Hepatocyte (in vitro differentiated cells): ENCODE measurements at regions not wholly inside any gene's neighbourhood (a gene's known extent, or its start where the extent isn't known, plus 50 kb on each side); places are given as distances from the start of the nearest gene placed in this dataset.

Experiments used
- DNase-seq: peaks from one replicate; pipeline ENCODE4 v3.0.0-alpha.2; 2016; ENCODE audit warnings: low spot score
- H2AFZ ChIP-seq: fragments of 200-600 bp; sonication (generic); 2 replicates; pipeline ENCODE4 v1.6.0; 2016; ENCODE audit warnings: antibody characterized with exemption, mild to moderate bottlenecking
- H3K27ac ChIP-seq: fragments of 200-600 bp; sonication (generic); 2 replicates; pipeline ENCODE4 v1.5.1; 2016; ENCODE audit warnings: mild to moderate bottlenecking
- H3K27me3 ChIP-seq: fragments of 200-600 bp; sonication (generic); 2 replicates; pipeline ENCODE4 v1.6.1; 2016
- H3K36me3 ChIP-seq: fragments of 200-600 bp; sonication (generic); replicated peaks from 2 replicates; pipeline ENCODE4 v1.5.1; 2016; ENCODE audit warnings: low read depth; ENCODE audit not compliant: insufficient read depth
- H3K4me1 ChIP-seq: fragments of 200-600 bp; sonication (generic); 2 replicates; pipeline ENCODE4 v1.5.1; 2016; ENCODE audit warnings: mild to moderate bottlenecking, moderate library complexity; ENCODE audit not compliant: insufficient read depth
- H3K4me2 ChIP-seq: fragments of 200-600 bp; sonication (generic); 2 replicates; pipeline ENCODE4 v1.6.0; 2016
- H3K4me3 ChIP-seq: fragments of 200-600 bp; sonication (generic); 2 replicates; pipeline ENCODE4 v1.5.1; 2016; ENCODE audit warnings: mild to moderate bottlenecking
- H3K79me2 ChIP-seq: fragments of 200-600 bp; sonication (generic); 2 replicates; pipeline ENCODE4 v1.6.0; 2017; ENCODE audit warnings: mild to moderate bottlenecking
- H3K9me2 ChIP-seq: fragments of 200-600 bp; sonication (generic); replicated peaks from 2 replicates; pipeline ENCODE4 v1.6.0; 2017; ENCODE audit warnings: mild to moderate bottlenecking; ENCODE audit not compliant: insufficient read depth
- H3K9me3 ChIP-seq: fragments of 200-600 bp; sonication (generic); 2 replicates; pipeline ENCODE4 v1.5.1; 2016; ENCODE audit warnings: low read depth, mild to moderate bottlenecking
- H4K20me1 ChIP-seq: fragments of 200-600 bp; sonication (generic); 2 replicates; pipeline ENCODE4 v1.6.0; 2016; ENCODE audit warnings: mild to moderate bottlenecking; ENCODE audit not compliant: insufficient read depth, poor library complexity, severe bottlenecking
- CTCF ChIP-seq: fragments of 200-600 bp; sonication (generic); IDR thresholded peaks from 2 replicates; pipeline ENCODE4 v1.5.1; 2016; ENCODE audit warnings: antibody characterized with exemption, mild to moderate bottlenecking; ENCODE audit not compliant: poor library complexity
- EZH2 ChIP-seq: fragments of 200-600 bp; sonication (generic); IDR thresholded peaks from 2 replicates; pipeline ENCODE4 v1.6.1; 2016; ENCODE audit warnings: antibody characterized with exemption, mild to moderate bottlenecking, borderline replicate concordance
- EZH2phosphoT487 ChIP-seq: fragments of 200-600 bp; sonication (generic); IDR thresholded peaks from one replicate; pipeline ENCODE4 v1.6.1; 2018; ENCODE audit warnings: antibody characterized with exemption, mild to moderate bottlenecking, low read depth, moderate library complexity; ENCODE audit not compliant: unreplicated experiment, severe bottlenecking
- WGBS: methylation state at CpG from one replicate; pipeline ENCODE4 v1.1.6; 2016; ENCODE audit warnings: low lambda C conversion rate; ENCODE audit errors: missing lambda C conversion rate; 5-methylcytosine and 5-hydroxymethylcytosine counted together

DNA sequence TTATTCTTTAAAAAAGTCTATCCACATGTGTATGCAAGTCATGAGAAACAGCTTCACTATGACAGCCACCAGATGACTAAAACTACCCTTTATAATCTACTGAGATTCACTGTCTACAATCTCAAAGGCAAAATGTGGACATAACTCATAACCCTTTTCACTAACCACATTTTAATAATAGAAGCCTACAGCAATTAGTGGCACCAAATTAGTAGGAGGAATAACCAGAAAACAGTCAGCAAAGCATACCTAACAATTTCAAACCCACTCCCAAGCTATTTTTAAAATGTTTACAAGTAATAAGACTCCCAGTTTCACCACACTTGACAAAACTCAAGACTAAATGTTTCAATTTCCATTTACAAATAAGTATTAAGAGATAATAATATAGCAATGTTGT, 442.9 kb downstream of the PTPRC start:
- Histone ChIP-seq H3K4me1 (no peaks in the 10 kb centered on the region), H3K9me2 (no peaks in the 10 kb centered on the region), H3K4me3 (no peak overlapping the region), H4K20me1 (no peaks in the 10 kb centered on the region), H3K9me3 (no peaks in the 10 kb centered on the region), H2AFZ (no peak overlapping the region), H3K4me2 (no peak overlapping the region), H3K79me2 (no peaks in the 10 kb centered on the region), H3K27me3 (no peaks in the 10 kb centered on the region), H3K36me3 (no peaks in the 10 kb centered on the region), H3K27ac (no peak overlapping the region)
- TF ChIP-seq EZH2 (no peak), CTCF (no peak), EZH2phosphoT487 (no peak)
- no peak for DNase-seq

DNA sequence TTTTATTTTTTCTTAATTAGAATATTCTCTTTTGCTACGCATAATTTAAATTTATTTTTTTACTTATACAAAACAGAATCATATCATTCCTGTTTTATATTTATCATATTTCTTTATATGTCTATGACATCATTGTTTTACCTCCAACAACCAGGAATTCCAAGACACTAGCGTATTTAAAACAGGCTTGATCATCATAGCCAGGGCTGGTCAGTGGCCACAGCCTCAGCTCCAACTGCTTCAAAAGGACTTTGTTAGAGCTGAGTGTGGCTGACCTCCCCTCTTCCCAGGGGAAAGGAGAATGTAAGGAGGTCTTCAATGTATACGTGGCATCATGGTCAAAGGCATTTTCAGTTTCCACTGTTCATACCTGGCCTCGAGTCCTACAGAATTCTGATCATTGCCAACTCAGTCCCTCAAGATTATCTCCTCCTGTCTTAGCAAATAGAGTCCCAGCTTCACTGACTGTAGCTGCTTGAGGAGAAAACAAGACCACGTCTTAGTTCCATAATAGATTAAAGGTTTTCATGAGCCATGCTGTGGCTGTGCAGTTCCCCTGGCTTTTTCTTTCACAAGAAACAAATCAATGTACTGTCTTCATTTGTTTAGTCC, 444.0 kb downstream of the PTPRC start:
- Histone ChIP-seq H3K36me3 (no peaks in the 10 kb centered on the region), H3K27me3 (no peaks in the 10 kb centered on the region), H3K4me3 (no peak overlapping the region), H3K27ac (no peak overlapping the region), H3K9me3 (no peaks in the 10 kb centered on the region), H3K4me2 (no peak overlapping the region), H2AFZ (no peak overlapping the region), H3K9me2 (no peaks in the 10 kb centered on the region), H4K20me1 (no peaks in the 10 kb centered on the region), H3K79me2 (no peaks in the 10 kb centered on the region), H3K4me1 (no peaks in the 10 kb centered on the region)
- no peak for DNase-seq
- WGBS = 91% methylated on average over 5 of the region's 5 CpGs
- TF ChIP-seq CTCF = no peak
- TF ChIP-seq EZH2phosphoT487 = no peak
- TF ChIP-seq EZH2 = no peak

DNA sequence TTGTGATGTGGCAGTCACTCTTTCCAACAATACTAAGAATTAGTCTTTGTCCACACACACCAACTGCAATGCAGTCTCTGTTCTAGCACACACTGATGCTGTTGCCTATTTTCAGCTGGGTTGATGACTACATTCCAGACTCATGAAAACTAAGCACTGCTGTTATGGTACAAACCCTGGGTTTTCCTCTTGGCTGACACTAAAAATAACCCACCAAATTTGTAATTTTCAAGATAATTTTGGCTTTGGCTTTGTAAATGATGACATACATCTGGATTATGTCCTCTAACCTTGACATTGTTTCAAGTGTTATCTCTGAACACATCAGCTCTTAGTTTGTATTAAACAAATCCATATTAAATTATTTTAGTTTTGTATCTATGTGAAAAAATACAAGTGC, 444.8 kb downstream of the PTPRC start:
- H3K9me3 ChIP-seq = no peaks in the 10 kb centered on the region
- TF ChIP-seq CTCF (no peak), EZH2 (no peak), EZH2phosphoT487 (no peak)

GRCh38 chr1:199084293-199084692, 445.5 kb downstream of the PTPRC start:
- no peak for TF ChIP-seq EZH2phosphoT487
- TF ChIP-seq CTCF = no peak
- TF ChIP-seq EZH2 = no peak
- H2AFZ ChIP-seq = no peak overlapping the region
- H3K4me3 ChIP-seq = no peak overlapping the region
- H3K27me3 ChIP-seq = no peaks in the 10 kb centered on the region
- no peaks in the 10 kb centered on the region for H3K9me3 ChIP-seq
- no peaks in the 10 kb centered on the region for H4K20me1 ChIP-seq
- H3K27ac ChIP-seq = no peak overlapping the region
- WGBS = 67% methylated on average over 1 of the region's 1 CpG
- no peaks in the 10 kb centered on the region for H3K36me3 ChIP-seq
- no peaks in the 10 kb centered on the region for H3K9me2 ChIP-seq
- H3K79me2 ChIP-seq = no peaks in the 10 kb centered on the region
- no peak for DNase-seq
- no peak overlapping the region for H3K4me2 ChIP-seq
- H3K4me1 ChIP-seq = no peaks in the 10 kb centered on the region

More for the DNA sequence above, 444.8 kb downstream of the PTPRC start:
- H3K27ac ChIP-seq = no peak overlapping the region
- no peak overlapping the region for H3K4me3 ChIP-seq
- no peak overlapping the region for H2AFZ ChIP-seq
- no peak overlapping the region for H3K4me2 ChIP-seq
- H4K20me1 ChIP-seq = no peaks in the 10 kb centered on the region
- no peak for DNase-seq
- H3K9me2 ChIP-seq = no peaks in the 10 kb centered on the region
- no peaks in the 10 kb centered on the region for H3K27me3 ChIP-seq
- no peaks in the 10 kb centered on the region for H3K36me3 ChIP-seq
- no peaks in the 10 kb centered on the region for H3K4me1 ChIP-seq
- H3K79me2 ChIP-seq = no peaks in the 10 kb centered on the region
